ENCODE measurements at regions not wholly inside any gene's neighbourhood (a gene's known extent, or its start where the extent isn't known, plus 50 kb on each side); places are given as distances from the start of the nearest gene placed in this dataset.

DNA sequence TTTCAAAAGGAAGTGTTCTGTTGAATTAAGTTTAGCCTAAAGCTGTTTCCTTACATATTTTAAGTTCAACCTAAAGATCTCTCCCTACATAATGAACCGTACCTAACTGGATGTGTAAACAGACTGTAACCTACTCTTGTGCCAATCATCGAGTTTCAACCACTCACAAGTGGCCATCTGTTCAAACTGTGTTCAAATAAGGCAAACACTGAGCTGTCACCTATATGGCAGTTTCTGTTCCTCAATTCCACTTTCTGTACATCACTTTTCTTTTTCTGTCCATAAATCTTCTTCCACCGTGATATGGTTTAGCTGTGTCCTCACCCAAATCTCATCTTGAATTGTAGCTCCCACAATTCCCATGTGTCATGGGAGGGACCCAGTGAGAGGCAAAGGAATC lies 428.6 kb downstream of the HACE1 start:
- TF ChIP-seq CBX5 (IDR thresholded peaks at IDR 0.05; ENCODE audit: low read depth, low read length): no peak
- TF ChIP-seq, protein P1, sequence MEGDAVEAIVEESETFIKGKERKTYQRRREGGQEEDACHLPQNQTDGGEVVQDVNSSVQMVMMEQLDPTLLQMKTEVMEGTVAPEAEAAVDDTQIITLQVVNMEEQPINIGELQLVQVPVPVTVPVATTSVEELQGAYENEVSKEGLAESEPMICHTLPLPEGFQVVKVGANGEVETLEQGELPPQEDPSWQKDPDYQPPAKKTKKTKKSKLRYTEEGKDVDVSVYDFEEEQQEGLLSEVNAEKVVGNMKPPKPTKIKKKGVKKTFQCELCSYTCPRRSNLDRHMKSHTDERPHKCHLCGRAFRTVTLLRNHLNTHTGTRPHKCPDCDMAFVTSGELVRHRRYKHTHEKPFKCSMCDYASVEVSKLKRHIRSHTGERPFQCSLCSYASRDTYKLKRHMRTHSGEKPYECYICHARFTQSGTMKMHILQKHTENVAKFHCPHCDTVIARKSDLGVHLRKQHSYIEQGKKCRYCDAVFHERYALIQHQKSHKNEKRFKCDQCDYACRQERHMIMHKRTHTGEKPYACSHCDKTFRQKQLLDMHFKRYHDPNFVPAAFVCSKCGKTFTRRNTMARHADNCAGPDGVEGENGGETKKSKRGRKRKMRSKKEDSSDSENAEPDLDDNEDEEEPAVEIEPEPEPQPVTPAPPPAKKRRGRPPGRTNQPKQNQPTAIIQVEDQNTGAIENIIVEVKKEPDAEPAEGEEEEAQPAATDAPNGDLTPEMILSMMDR (IDR thresholded peaks at IDR 0.05; ENCODE audit: control extremely low read depth in 1 of 3, insufficient read depth in 1 of 3, low read depth in 1 of 3, low read length in 3 of 3): no peak
- TF ChIP-seq RFX5 (IDR thresholded peaks at IDR 0.05; ENCODE audit: borderline replicate concordance, low read depth, low read length): no peak
- no peak for TF ChIP-seq MAFK (IDR thresholded peaks at IDR 0.05; ENCODE audit: low read depth, low read length)
- no peak for TF ChIP-seq HDAC6 (IDR thresholded peaks at IDR 0.05; ENCODE audit: low read depth, low read length)
- no peak for TF ChIP-seq JUND (IDR thresholded peaks at IDR 0.05; ENCODE audit: low read length)
- no peak for TF ChIP-seq EZH2 (IDR thresholded peaks at IDR 0.05; ENCODE audit: low read depth, low read length, severe bottlenecking)
- TF ChIP-seq YY1 (IDR thresholded peaks at IDR 0.05; ENCODE audit: low read depth, low read length): no peak
- no peak for TF ChIP-seq ASH2L (IDR thresholded peaks at IDR 0.05; ENCODE audit: low read length)
- TF ChIP-seq, protein P2, sequence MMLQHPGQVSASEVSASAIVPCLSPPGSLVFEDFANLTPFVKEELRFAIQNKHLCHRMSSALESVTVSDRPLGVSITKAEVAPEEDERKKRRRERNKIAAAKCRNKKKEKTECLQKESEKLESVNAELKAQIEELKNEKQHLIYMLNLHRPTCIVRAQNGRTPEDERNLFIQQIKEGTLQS (IDR thresholded peaks at IDR 0.05; ENCODE audit: insufficient read depth, low read depth, low read length): no peak

All from H1 (cell line).